ENCODE measurements at regions not wholly inside any gene's neighbourhood (a gene's known extent, or its start where the extent isn't known, plus 50 kb on each side); places are given as distances from the start of the nearest gene placed in this dataset.

- H3K27me3 Mint-ChIP-seq (ENCODE audit: low read depth, unreplicated experiment): no peaks in the 10 kb centered on the region
- no peaks in the 10 kb centered on the region for H3K4me1 ChIP-seq (ENCODE audit: insufficient read depth, low read length)
- H3K9me3 Mint-ChIP-seq (ENCODE audit: unreplicated experiment): no peaks in the 10 kb centered on the region
- no peak overlapping the region for H3K27ac Mint-ChIP-seq (ENCODE audit: unreplicated experiment)
- H3K36me3 ChIP-seq (ENCODE audit: insufficient read depth, low read length): no peaks in the 10 kb centered on the region
- FAIRE-seq (no peak), DNase-seq (ENCODE audit: low read depth) (no peak)
- H3K4me1 Mint-ChIP-seq (ENCODE audit: low read depth, unreplicated experiment): no peaks in the 10 kb centered on the region
- no peak overlapping the region for H3K27ac ChIP-seq (ENCODE audit: low read depth, low read length)
- no peak overlapping the region for H2AFZ ChIP-seq (ENCODE audit: low read depth, low read length)
- no peak overlapping the region for H3K4me3 ChIP-seq (ENCODE audit: insufficient read depth, low read depth, low read length)
- H3K79me2 ChIP-seq (ENCODE audit: insufficient read depth, low read length): no peaks in the 10 kb centered on the region
- H3K9me3 ChIP-seq (ENCODE audit: insufficient read depth, low read depth, low read length): no peaks in the 10 kb centered on the region
- H3K4me2 ChIP-seq (ENCODE audit: low read length): no peak overlapping the region
- no peak for TF ChIP-seq EZH2 (IDR thresholded peaks at IDR 0.05; ENCODE audit: insufficient read depth, low read length)
- TF ChIP-seq, protein P1, sequence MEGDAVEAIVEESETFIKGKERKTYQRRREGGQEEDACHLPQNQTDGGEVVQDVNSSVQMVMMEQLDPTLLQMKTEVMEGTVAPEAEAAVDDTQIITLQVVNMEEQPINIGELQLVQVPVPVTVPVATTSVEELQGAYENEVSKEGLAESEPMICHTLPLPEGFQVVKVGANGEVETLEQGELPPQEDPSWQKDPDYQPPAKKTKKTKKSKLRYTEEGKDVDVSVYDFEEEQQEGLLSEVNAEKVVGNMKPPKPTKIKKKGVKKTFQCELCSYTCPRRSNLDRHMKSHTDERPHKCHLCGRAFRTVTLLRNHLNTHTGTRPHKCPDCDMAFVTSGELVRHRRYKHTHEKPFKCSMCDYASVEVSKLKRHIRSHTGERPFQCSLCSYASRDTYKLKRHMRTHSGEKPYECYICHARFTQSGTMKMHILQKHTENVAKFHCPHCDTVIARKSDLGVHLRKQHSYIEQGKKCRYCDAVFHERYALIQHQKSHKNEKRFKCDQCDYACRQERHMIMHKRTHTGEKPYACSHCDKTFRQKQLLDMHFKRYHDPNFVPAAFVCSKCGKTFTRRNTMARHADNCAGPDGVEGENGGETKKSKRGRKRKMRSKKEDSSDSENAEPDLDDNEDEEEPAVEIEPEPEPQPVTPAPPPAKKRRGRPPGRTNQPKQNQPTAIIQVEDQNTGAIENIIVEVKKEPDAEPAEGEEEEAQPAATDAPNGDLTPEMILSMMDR (IDR thresholded peaks at IDR 0.05; ENCODE audit: insufficient read depth, low read depth, low read length): no peak
- no peaks in the 10 kb centered on the region for H3K36me3 Mint-ChIP-seq (ENCODE audit: low read depth, unreplicated experiment)
- no peak overlapping the region for H3K9ac ChIP-seq (ENCODE audit: low read length)
- H4K20me1 ChIP-seq (ENCODE audit: insufficient read depth, low read length): no peaks in the 10 kb centered on the region
- H3K27me3 ChIP-seq (ENCODE audit: insufficient read depth, low read length): no peaks in the 10 kb centered on the region
- no peak overlapping the region for H3K4me3 Mint-ChIP-seq (ENCODE audit: unreplicated experiment)
These were observed 533.4 kb downstream of the PSAT1 start for GRCh38 chr9:78830301-78830700.

- no peaks in the 10 kb centered on the region for H3K27me3 Mint-ChIP-seq (ENCODE audit: low read depth, unreplicated experiment)
- Histone ChIP-seq H2AFZ (ENCODE audit: low read depth, low read length) (no peak overlapping the region), H3K27me3 (ENCODE audit: insufficient read depth, low read length) (no peaks in the 10 kb centered on the region), H3K9ac (ENCODE audit: low read length) (no peak overlapping the region), H3K9me3 (ENCODE audit: insufficient read depth, low read depth, low read length) (no peaks in the 10 kb centered on the region), H3K4me1 (ENCODE audit: insufficient read depth, low read length) (no peaks in the 10 kb centered on the region), H3K27ac (ENCODE audit: low read depth, low read length) (no peak overlapping the region), H3K79me2 (ENCODE audit: insufficient read depth, low read length) (no peaks in the 10 kb centered on the region), H4K20me1 (ENCODE audit: insufficient read depth, low read length) (no peaks in the 10 kb centered on the region), H3K36me3 (ENCODE audit: insufficient read depth, low read length) (no peaks in the 10 kb centered on the region), H3K4me3 (ENCODE audit: insufficient read depth, low read depth, low read length) (no peak overlapping the region), H3K4me2 (ENCODE audit: low read length) (no peak overlapping the region)
- H3K9me3 Mint-ChIP-seq (ENCODE audit: unreplicated experiment): no peaks in the 10 kb centered on the region
- no peak overlapping the region for H3K4me3 Mint-ChIP-seq (ENCODE audit: unreplicated experiment)
- H3K27ac Mint-ChIP-seq (ENCODE audit: unreplicated experiment): no peak overlapping the region
- H3K4me1 Mint-ChIP-seq (ENCODE audit: low read depth, unreplicated experiment): no peaks in the 10 kb centered on the region
- TF ChIP-seq EZH2 (IDR thresholded peaks at IDR 0.05; ENCODE audit: insufficient read depth, low read length): no peak
- TF ChIP-seq, protein P1 (IDR thresholded peaks at IDR 0.05; ENCODE audit: insufficient read depth, low read depth, low read length): no peak
- DNase-seq (ENCODE audit: low read depth) (no peak), FAIRE-seq (peak; percentile 5)
- H3K36me3 Mint-ChIP-seq (ENCODE audit: low read depth, unreplicated experiment): no peaks in the 10 kb centered on the region
These were observed 534.8 kb downstream of the PSAT1 start for GRCh38 chr9:78831726-78832125.

GRCh38 chr9:78835928-78836450 is 539.1 kb downstream of the PSAT1 start:
- no peak overlapping the region for H3K4me2 ChIP-seq (ENCODE audit: low read length)
- H3K27ac ChIP-seq (ENCODE audit: low read depth, low read length): no peak overlapping the region
- FAIRE-seq (no peak), DNase-seq (ENCODE audit: low read depth) (peak; percentile 48)
- H3K79me2 ChIP-seq (ENCODE audit: insufficient read depth, low read length): no peaks in the 10 kb centered on the region
- TF ChIP-seq, protein P1 (IDR thresholded peaks at IDR 0.05; ENCODE audit: insufficient read depth, low read depth, low read length): no peak
- TF ChIP-seq EZH2 (IDR thresholded peaks at IDR 0.05; ENCODE audit: insufficient read depth, low read length): no peak
- no peak overlapping the region for H2AFZ ChIP-seq (ENCODE audit: low read depth, low read length)
- H3K36me3 Mint-ChIP-seq (ENCODE audit: low read depth, unreplicated experiment): no peaks in the 10 kb centered on the region
- no peak overlapping the region for H3K9ac ChIP-seq (ENCODE audit: low read length)
- no peaks in the 10 kb centered on the region for H3K27me3 Mint-ChIP-seq (ENCODE audit: low read depth, unreplicated experiment)
- no peaks in the 10 kb centered on the region for H3K36me3 ChIP-seq (ENCODE audit: insufficient read depth, low read length)
- no peaks in the 10 kb centered on the region for H3K27me3 ChIP-seq (ENCODE audit: insufficient read depth, low read length)
- H3K9me3 Mint-ChIP-seq (ENCODE audit: unreplicated experiment): no peaks in the 10 kb centered on the region
- no peak overlapping the region for H3K4me3 ChIP-seq (ENCODE audit: insufficient read depth, low read depth, low read length)
- H3K4me1 ChIP-seq (ENCODE audit: insufficient read depth, low read length): no peaks in the 10 kb centered on the region
- H3K4me3 Mint-ChIP-seq (ENCODE audit: unreplicated experiment): no peak overlapping the region
- no peaks in the 10 kb centered on the region for H4K20me1 ChIP-seq (ENCODE audit: insufficient read depth, low read length)
- no peaks in the 10 kb centered on the region for H3K9me3 ChIP-seq (ENCODE audit: insufficient read depth, low read depth, low read length)
- H3K4me1 Mint-ChIP-seq (ENCODE audit: low read depth, unreplicated experiment): no peaks in the 10 kb centered on the region
- H3K27ac Mint-ChIP-seq (ENCODE audit: unreplicated experiment): no peak overlapping the region

Measured in astrocyte (in vitro differentiated cells and primary cell).